GM19468 (cell line): ENCODE measurements at regions not wholly inside any gene's neighbourhood (a gene's known extent, or its start where the extent isn't known, plus 50 kb on each side); places are given as distances from the start of the nearest gene placed in this dataset.

ENCODE experiments used
- ATAC-seq: cut with Tn5 transposase; IDR thresholded peaks from one replicate; pipeline ENCODE4 v1.9.1; 2021; ENCODE audit warnings: mild to moderate bottlenecking, moderate library complexity, moderate number of reproducible peaks; ENCODE audit not compliant: unreplicated experiment; ENCODE audit errors: extremely low read depth

DNA sequence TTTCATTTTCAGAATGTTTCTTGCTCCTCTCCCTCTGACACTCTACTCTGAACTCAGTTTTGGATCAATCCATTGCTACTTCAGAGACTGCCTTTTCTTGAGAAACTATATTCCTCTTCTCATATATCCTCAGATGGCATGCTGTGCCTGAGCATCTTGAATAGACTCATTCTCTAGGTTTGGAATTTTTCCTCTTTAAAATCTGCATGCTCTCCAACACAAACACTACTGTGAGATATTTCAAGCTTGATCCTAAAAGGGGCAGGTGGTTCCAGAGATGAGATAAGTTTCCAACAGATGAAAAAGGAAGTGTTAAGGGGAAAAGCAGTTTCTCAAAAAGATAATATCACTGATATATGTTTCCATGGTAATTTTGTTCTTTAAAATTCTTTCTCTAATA lies 742.2 kb upstream of the EPHA6 start:
- ATAC-seq = no peak

GRCh38 chr3:96083610-96084009 lies 730.8 kb upstream of the EPHA6 start:
- ATAC-seq = no peak

DNA sequence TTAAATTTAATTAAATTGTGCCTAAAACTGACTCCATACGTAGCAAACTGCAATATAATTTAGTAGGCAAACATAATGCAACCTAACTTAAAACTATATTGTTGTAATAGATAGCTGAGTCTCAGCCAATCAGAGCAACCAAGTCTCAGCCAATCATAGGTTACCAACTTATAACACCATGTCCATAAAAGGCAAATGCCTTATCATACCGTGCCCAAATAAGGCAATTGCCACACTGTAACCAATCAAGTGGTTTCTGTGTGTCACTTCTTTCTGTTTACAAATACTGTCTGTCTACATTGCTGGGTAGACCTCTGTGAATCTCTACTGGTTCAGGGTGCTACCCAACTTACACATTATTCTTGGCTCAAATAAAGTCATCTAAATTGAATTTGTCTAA lies 728.4 kb upstream of the EPHA6 start:
- no peak for ATAC-seq

- ATAC-seq = no peak
These were observed 713.3 kb upstream of the EPHA6 start for GRCh38 chr3:96101006-96101560.

DNA sequence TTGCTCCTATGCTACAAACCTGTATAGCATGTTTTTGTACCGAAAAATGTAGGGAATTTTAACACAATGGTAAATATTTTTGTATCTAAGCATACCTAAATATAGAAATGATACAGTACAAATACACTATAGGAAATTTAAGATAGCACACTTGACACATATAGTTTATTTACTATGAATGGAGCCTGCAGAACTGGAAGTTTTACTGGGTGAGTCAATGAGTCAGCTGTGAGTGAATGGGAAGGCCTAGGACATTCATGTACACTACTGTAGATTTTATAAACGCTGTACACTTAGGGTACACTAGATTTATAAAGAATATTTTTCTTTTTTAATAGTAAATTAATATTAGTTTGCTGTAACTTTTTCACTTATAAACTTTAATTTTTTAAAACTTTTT lies 707.7 kb upstream of the EPHA6 start:
- ATAC-seq = no peak
